H1 (cell line): ENCODE measurements at regions not wholly inside any gene's neighbourhood (a gene's known extent, or its start where the extent isn't known, plus 50 kb on each side); places are given as distances from the start of the nearest gene placed in this dataset.

ENCODE experiments used
- CTCF ChIA-PET: fragments of 300-600 bp; sonication (Branson Sonifier 250); formaldehyde crosslinking; loops from one replicate; lab custom pipeline; 2021; ENCODE audit not compliant: partially characterized antibody; lab: Charles Lee
- POLR2A ChIA-PET: fragments of 300-600 bp; sonication (Branson Sonifier 250); formaldehyde crosslinking; loops from one replicate; lab custom pipeline; 2021; ENCODE audit warnings: inconsistent platforms; ENCODE audit not compliant: partially characterized antibody; lab: Charles Lee
- DNase-seq, 2 experiments: peaks; one replicate each; pipeline versions ENCODE4 v3.0.0 to v3.0.0-alpha.2; 2010 to 2022; ENCODE audit warnings: low spot score in 2 of 2, low read depth in 1 of 2, mixed read lengths in 1 of 2
- FAIRE-seq: peaks from 2 replicates; lab custom pipeline; 2011; peaks lifted over from hg19 to GRCh38; lab: Jason Lieb, UNC
- H2AFZ ChIP-seq: 2 replicates; pipeline ENCODE4 v1.8.1; 2012; ENCODE audit warnings: low read length, inconsistent platforms
- H2AK5ac ChIP-seq: 2 replicates; pipeline ENCODE4 v1.6.1; 2013; ENCODE audit warnings: low read depth, low read length
- H2BK120ac ChIP-seq: replicated peaks from 2 replicates; pipeline ENCODE3; 2013; ENCODE audit warnings: low read depth, low read length, inconsistent platforms
- H2BK12ac ChIP-seq: 2 replicates; pipeline ENCODE4 v1.6.1; 2013; ENCODE audit warnings: low read depth, low read length
- H2BK15ac ChIP-seq: 2 replicates; pipeline ENCODE4 v1.6.1; 2013; ENCODE audit warnings: low read length
- H2BK20ac ChIP-seq: 2 replicates; pipeline ENCODE4 v1.6.1; 2013; ENCODE audit warnings: low read length
- H2BK5ac ChIP-seq: 2 replicates; pipeline ENCODE4 v1.6.1; 2013; ENCODE audit warnings: low read depth, low read length
- H3K14ac ChIP-seq: 2 replicates; pipeline ENCODE4 v1.6.1; 2013; ENCODE audit warnings: inconsistent platforms; ENCODE audit not compliant: insufficient read length
- H3K18ac ChIP-seq: 2 replicates; pipeline ENCODE4 v1.6.1; 2013; ENCODE audit warnings: low read length; ENCODE audit errors: extremely low read depth
- H3K23ac ChIP-seq: 2 replicates; pipeline ENCODE4 v1.6.1; 2013; ENCODE audit warnings: inconsistent platforms; ENCODE audit not compliant: insufficient read length
- H3K23me2 ChIP-seq: 2 replicates; pipeline ENCODE4 v1.6.1; 2013; ENCODE audit warnings: low read depth, low read length
- H3K27ac ChIP-seq: 2 replicates; pipeline ENCODE4 v1.6.1; 2011; ENCODE audit warnings: low read depth, low read length, inconsistent platforms
- H3K27me3 ChIP-seq, 4 experiments: replicated peaks in 1 of 4; 1 replicate in 1 of 4; 2 replicates in 3 of 4; pipeline versions ENCODE4 v1.6.1 to v1.8.1; 2011 to 2013; ENCODE audit warnings: low read length in 3 of 4, mild to moderate bottlenecking in 3 of 4, inconsistent platforms in 2 of 4, mixed read lengths in 2 of 4, moderate library complexity in 1 of 4; ENCODE audit not compliant: control insufficient read depth in 3 of 4, insufficient read depth in 3 of 4; ENCODE audit errors: extremely low read depth in 1 of 4
- H3K36me3 ChIP-seq, 4 experiments: 2 replicates each; pipeline versions ENCODE4 v1.6.1 to v1.8.1; 2011 to 2013; ENCODE audit warnings: mild to moderate bottlenecking in 4 of 4, low read length in 3 of 4, moderate library complexity in 2 of 4, control low read depth in 1 of 4, inconsistent platforms in 1 of 4; ENCODE audit not compliant: insufficient read depth in 4 of 4, control insufficient read depth in 2 of 4
- H3K4ac ChIP-seq: replicated peaks from 2 replicates; pipeline ENCODE3; 2013; ENCODE audit warnings: low read length, low read depth, mixed read lengths, inconsistent platforms; ENCODE audit not compliant: insufficient read length
- H3K4me1 ChIP-seq, 4 experiments: replicated peaks in 1 of 4; 1 replicate in 1 of 4; 2 replicates in 3 of 4; pipeline versions ENCODE4 v1.6.1 to v1.8.1; 2011 to 2013; ENCODE audit warnings: low read length in 3 of 4, inconsistent platforms in 2 of 4, mixed read lengths in 1 of 4; ENCODE audit not compliant: insufficient read depth in 4 of 4, control insufficient read depth in 3 of 4
- H3K4me2 ChIP-seq, 2 experiments: 2 replicates each; pipeline versions ENCODE4 v1.6.1 to v1.8.1; 2011 to 2013; ENCODE audit warnings: low read depth in 2 of 2, low read length in 2 of 2, control low read depth in 1 of 2, inconsistent platforms in 1 of 2, mild to moderate bottlenecking in 1 of 2; ENCODE audit not compliant: insufficient read depth in 1 of 2
- H3K4me3 ChIP-seq, 4 experiments: fragments of 200-600, 300-600 bp in 1 of 4; sonication (generic), shearing (Covaris generic), sonication (Bioruptor Twin) in 1 of 4; 2 replicates each; pipeline versions ENCODE4 v1.5.1 to v1.8.1; 2011 to 2016; ENCODE audit warnings: low read length in 4 of 4, low read depth in 3 of 4, control low read depth in 2 of 4, inconsistent platforms in 2 of 4, mild to moderate bottlenecking in 2 of 4, mixed read lengths in 1 of 4, moderate library complexity in 1 of 4; ENCODE audit not compliant: insufficient read depth in 2 of 4; ENCODE audit errors: extremely low read depth in 1 of 4
- H3K56ac ChIP-seq: replicated peaks from 2 replicates; pipeline ENCODE3; 2013; ENCODE audit warnings: low read depth, mild to moderate bottlenecking, mixed read lengths, low read length, inconsistent platforms; ENCODE audit not compliant: insufficient read length
- H3K79me1 ChIP-seq: 2 replicates; pipeline ENCODE4 v1.6.1; 2013; ENCODE audit warnings: low read depth, low read length, control low read depth
- H3K79me2 ChIP-seq, 2 experiments: 2 replicates each; pipeline versions ENCODE4 v1.6.1 to v1.8.1; 2012 to 2013; ENCODE audit warnings: low read length in 2 of 2, mild to moderate bottlenecking in 2 of 2, inconsistent platforms in 1 of 2; ENCODE audit not compliant: insufficient read depth in 2 of 2, control insufficient read depth in 1 of 2
- H3K9ac ChIP-seq, 4 experiments: replicated peaks in 1 of 4; 1 replicate in 1 of 4; 2 replicates in 3 of 4; pipeline versions ENCODE4 v1.6.1 to v1.8.1; 2011 to 2013; ENCODE audit warnings: low read depth in 3 of 4, low read length in 3 of 4, control low read depth in 2 of 4, mild to moderate bottlenecking in 2 of 4, moderate library complexity in 2 of 4, inconsistent platforms in 1 of 4; ENCODE audit errors: extremely low read depth in 1 of 4
- H3K9me3 ChIP-seq, 2 experiments: 2 replicates each; pipeline versions ENCODE4 v1.6.1 to v1.8.1; 2012 to 2013; ENCODE audit warnings: mild to moderate bottlenecking in 2 of 2, moderate library complexity in 2 of 2, control low read depth in 1 of 2, inconsistent platforms in 1 of 2, low read depth in 1 of 2, low read length in 1 of 2, mixed read lengths in 1 of 2; ENCODE audit not compliant: insufficient read depth in 2 of 2
- H4K20me1 ChIP-seq, 2 experiments: replicated peaks in 1 of 2; 2 replicates each; pipeline versions ENCODE3 to v1.8.1; 2011 to 2013; ENCODE audit warnings: inconsistent platforms in 2 of 2, low read length in 2 of 2, mild to moderate bottlenecking in 1 of 2; ENCODE audit not compliant: insufficient read depth in 2 of 2, control insufficient read depth in 1 of 2
- H4K5ac ChIP-seq: 2 replicates; pipeline ENCODE4 v1.6.1; 2013; ENCODE audit warnings: low read length, low read depth, mixed read lengths, inconsistent platforms; ENCODE audit not compliant: insufficient read length
- H4K8ac ChIP-seq: 2 replicates; pipeline ENCODE4 v1.8.0; 2013; ENCODE audit warnings: mild to moderate bottlenecking, moderate library complexity, low read length, inconsistent platforms; ENCODE audit not compliant: insufficient read depth; ENCODE audit errors: extremely low read depth
- H4K91ac ChIP-seq: replicated peaks from 2 replicates; pipeline ENCODE3; 2013; ENCODE audit warnings: low read length, mixed read lengths, inconsistent platforms; ENCODE audit not compliant: insufficient read length
- ASH2L ChIP-seq: fragments of 200-600, 300-600 bp; sonication (generic); IDR thresholded peaks from one replicate; pipeline ENCODE4 v1.7.1; 2017; ENCODE audit warnings: low read length
- ATF2 ChIP-seq: IDR thresholded peaks from 2 replicates; pipeline ENCODE4 v1.6.1; 2012; ENCODE audit warnings: low read length, inconsistent platforms
- BCL11A ChIP-seq, 2 experiments: IDR thresholded peaks; one replicate each; pipeline ENCODE4 v1.6.1; 2011; ENCODE audit warnings: low read depth in 2 of 2, low read length in 2 of 2, mild to moderate bottlenecking in 2 of 2
- CBX5 ChIP-seq: fragments of 300-800, 300-1000 bp; sonication (generic); IDR thresholded peaks from 2 replicates; pipeline ENCODE4 v1.7.1; 2016; ENCODE audit warnings: antibody characterized with exemption, low read length, low read depth
- FOSL1 ChIP-seq: IDR thresholded peaks from 2 replicates; pipeline ENCODE4 v1.6.1; 2011; ENCODE audit warnings: mild to moderate bottlenecking, low read depth, low read length, moderate library complexity; ENCODE audit not compliant: insufficient read depth
- HDAC6 ChIP-seq: IDR thresholded peaks from one replicate; pipeline ENCODE4 v1.7.1; 2012; ENCODE audit warnings: low read depth, mild to moderate bottlenecking, inconsistent platforms, low read length, moderate library complexity
- KDM4A ChIP-seq: IDR thresholded peaks from one replicate; pipeline ENCODE4 v1.7.1; 2012; ENCODE audit warnings: low read depth, mild to moderate bottlenecking, moderate library complexity, low read length, inconsistent platforms; ENCODE audit not compliant: severe bottlenecking
- MAX ChIP-seq: IDR thresholded peaks from 2 replicates; pipeline ENCODE4 v1.6.1; 2012; ENCODE audit warnings: inconsistent platforms
- RNF2 ChIP-seq: fragments of 200-900, 300-1000 bp; sonication (generic); IDR thresholded peaks from 2 replicates; pipeline ENCODE4 v1.7.1; 2016; ENCODE audit warnings: borderline replicate concordance, low read depth, mild to moderate bottlenecking, antibody characterized with exemption, low read length; ENCODE audit not compliant: poor library complexity, severe bottlenecking; ENCODE audit errors: missing control alignments
- SAP30 ChIP-seq: fragments of 300-600 bp; sonication (generic); IDR thresholded peaks from 2 replicates; pipeline ENCODE4 v1.7.1; 2012; ENCODE audit warnings: low read length, moderate library complexity, mild to moderate bottlenecking, inconsistent platforms; ENCODE audit not compliant: insufficient read depth, insufficient replicate concordance
- TEAD4 ChIP-seq: IDR thresholded peaks from 2 replicates; pipeline ENCODE4 v1.6.1; 2012; ENCODE audit warnings: low read depth, low read length, inconsistent platforms, mixed read lengths
- YY1 ChIP-seq: IDR thresholded peaks from 2 replicates; pipeline ENCODE4 v1.6.1; 2011; ENCODE audit warnings: low read depth, mild to moderate bottlenecking, low read length
- WGBS, 2 experiments: shearing (Covaris generic) in 1 of 2; methylation state at CpG; one replicate each; pipeline versions ENCODE4 v1.1.6 to v1.1.7; 2013 to 2015; ENCODE audit warnings: low lambda C conversion rate in 2 of 2, mixed read lengths in 2 of 2, inconsistent platforms in 1 of 2, low coverage in 1 of 2, missing lambda C conversion rate in 1 of 2; ENCODE audit not compliant: insufficient replicate concordance in 2 of 2, insufficient coverage in 1 of 2, insufficient read length in 1 of 2; ENCODE audit errors: extremely low coverage in 1 of 2, missing lambda C conversion rate in 1 of 2; 5-methylcytosine and 5-hydroxymethylcytosine counted together

GRCh38 chr4:126056116-126056650 lies 741.4 kb downstream of the FAT4 start:
- no peak overlapping the region for H3K27ac ChIP-seq
- DNase-seq, result no peak
- H3K79me2 ChIP-seq, result no peaks in the 10 kb centered on the region
- no peak overlapping the region for H3K14ac ChIP-seq
- no peak overlapping the region for H3K23ac ChIP-seq
- H2BK15ac ChIP-seq, result no peak overlapping the region
- no peaks in the 10 kb centered on the region for H3K79me1 ChIP-seq
- H3K4me2 ChIP-seq, result no peak overlapping the region
- no peaks in the 10 kb centered on the region for H3K4me1 ChIP-seq
- H3K9ac ChIP-seq, result no peak overlapping the region
- H2BK20ac ChIP-seq, result no peak overlapping the region
- H3K23me2 ChIP-seq, result no peaks in the 10 kb centered on the region
- no peaks in the 10 kb centered on the region for H3K9me3 ChIP-seq
- ChIA-PET CTCF (no interaction called here), POLR2A (no interaction called here)
- no peak overlapping the region for H2BK120ac ChIP-seq
- no peak overlapping the region for H2BK12ac ChIP-seq
- H3K4ac ChIP-seq, result no peak overlapping the region
- no peak overlapping the region for H3K4me3 ChIP-seq
- no peak overlapping the region for H2AK5ac ChIP-seq
- H3K18ac ChIP-seq, result no peak overlapping the region
- H3K27me3 ChIP-seq, result no peaks in the 10 kb centered on the region
- H4K5ac ChIP-seq, result no peak overlapping the region
- no peaks in the 10 kb centered on the region for H3K36me3 ChIP-seq
- no peak overlapping the region for H2AFZ ChIP-seq
- no peak overlapping the region for H2BK5ac ChIP-seq
- no peak overlapping the region for H4K91ac ChIP-seq
- H3K56ac ChIP-seq, result no peak overlapping the region
- no peaks in the 10 kb centered on the region for H4K20me1 ChIP-seq
- no peak for FAIRE-seq
- WGBS, 2 experiments, result 88% methylated on average over 2 of the region's 2 CpGs; no CpG with 5 or more reads in 1 of the 2 experiments
- no peak overlapping the region for H4K8ac ChIP-seq
- no peak for TF ChIP-seq BCL11A (IDR thresholded peaks at IDR 0.05; ENCODE audit: low read depth in 2 of 2, low read length in 2 of 2)
- TF ChIP-seq SAP30, result no peak
- TF ChIP-seq TEAD4, result no peak
- TF ChIP-seq ATF2, result no peak
- no peak for TF ChIP-seq CBX5
- no peak for TF ChIP-seq ASH2L
- TF ChIP-seq FOSL1, result no peak
- no peak for TF ChIP-seq MAX
- no peak for TF ChIP-seq KDM4A
- TF ChIP-seq HDAC6, result no peak
- TF ChIP-seq YY1, result no peak
- no peak for TF ChIP-seq RNF2
